MM.1S (cell line): ENCODE measurements at regions not wholly inside any gene's neighbourhood (a gene's known extent, or its start where the extent isn't known, plus 50 kb on each side); places are given as distances from the start of the nearest gene placed in this dataset.

Experiments used
- EZH2 ChIP-seq: fragments of 300-600 bp; sonication (generic); optimal IDR thresholded peaks from 2 replicates; pipeline ENCODE3; 2017; ENCODE audit warnings: low read depth, mild to moderate bottlenecking, antibody characterized with exemption, low read length, mixed read lengths
- EZH2phosphoT487 ChIP-seq: fragments of 300-600 bp; sonication (generic); IDR thresholded peaks from 2 replicates; pipeline ENCODE4 v1.6.1; 2018; ENCODE audit warnings: antibody characterized with exemption, low read length
- TF ChIP-seq, protein P1 (sequence below): fragments of 300-600 bp; sonication (generic); IDR thresholded peaks from 2 replicates; pipeline ENCODE4 v1.5.1; 2016; ENCODE audit warnings: antibody characterized with exemption, low read length, mixed read lengths

DNA sequence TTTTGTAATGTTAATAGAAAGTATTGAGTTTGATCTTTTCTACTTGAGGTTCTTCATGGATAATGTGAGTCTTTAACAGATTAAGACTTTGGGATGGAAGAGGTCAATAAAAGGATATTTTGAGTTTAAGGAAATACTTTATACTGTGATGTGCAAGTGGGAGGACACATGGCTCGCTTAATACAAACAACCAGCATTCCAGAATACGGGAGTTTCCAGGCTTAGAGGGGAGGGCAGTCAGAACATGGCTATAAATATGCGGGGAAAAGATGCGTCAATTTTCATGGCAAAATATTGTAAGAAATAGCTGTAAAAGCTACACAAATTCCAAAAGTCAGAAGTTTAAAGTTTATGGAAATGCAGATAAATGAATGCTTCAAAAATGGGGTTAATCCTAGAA, 192.3 kb downstream of the AASDH start:
- TF ChIP-seq, protein P1, sequence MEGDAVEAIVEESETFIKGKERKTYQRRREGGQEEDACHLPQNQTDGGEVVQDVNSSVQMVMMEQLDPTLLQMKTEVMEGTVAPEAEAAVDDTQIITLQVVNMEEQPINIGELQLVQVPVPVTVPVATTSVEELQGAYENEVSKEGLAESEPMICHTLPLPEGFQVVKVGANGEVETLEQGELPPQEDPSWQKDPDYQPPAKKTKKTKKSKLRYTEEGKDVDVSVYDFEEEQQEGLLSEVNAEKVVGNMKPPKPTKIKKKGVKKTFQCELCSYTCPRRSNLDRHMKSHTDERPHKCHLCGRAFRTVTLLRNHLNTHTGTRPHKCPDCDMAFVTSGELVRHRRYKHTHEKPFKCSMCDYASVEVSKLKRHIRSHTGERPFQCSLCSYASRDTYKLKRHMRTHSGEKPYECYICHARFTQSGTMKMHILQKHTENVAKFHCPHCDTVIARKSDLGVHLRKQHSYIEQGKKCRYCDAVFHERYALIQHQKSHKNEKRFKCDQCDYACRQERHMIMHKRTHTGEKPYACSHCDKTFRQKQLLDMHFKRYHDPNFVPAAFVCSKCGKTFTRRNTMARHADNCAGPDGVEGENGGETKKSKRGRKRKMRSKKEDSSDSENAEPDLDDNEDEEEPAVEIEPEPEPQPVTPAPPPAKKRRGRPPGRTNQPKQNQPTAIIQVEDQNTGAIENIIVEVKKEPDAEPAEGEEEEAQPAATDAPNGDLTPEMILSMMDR: no peak
- TF ChIP-seq EZH2 (no peak), EZH2phosphoT487 (no peak)
